GM18498 (cell line): ENCODE measurements at regions not wholly inside any gene's neighbourhood (a gene's known extent, or its start where the extent isn't known, plus 50 kb on each side); places are given as distances from the start of the nearest gene placed in this dataset.
A peak's percentile ranks its signal among the peaks of the same experiment; 100 is the strongest.
"Not testable (repeated sequence)": the region's sequence is repeated elsewhere in the genome, so short reads cannot be mapped to it uniquely, and the experiment has no call there.

ENCODE experiments used
- ATAC-seq: cut with Tn5 transposase; IDR thresholded peaks from one replicate; pipeline ENCODE4 v1.9.1; 2021; ENCODE audit warnings: mild to moderate bottlenecking, moderate library complexity; ENCODE audit not compliant: unreplicated experiment

DNA sequence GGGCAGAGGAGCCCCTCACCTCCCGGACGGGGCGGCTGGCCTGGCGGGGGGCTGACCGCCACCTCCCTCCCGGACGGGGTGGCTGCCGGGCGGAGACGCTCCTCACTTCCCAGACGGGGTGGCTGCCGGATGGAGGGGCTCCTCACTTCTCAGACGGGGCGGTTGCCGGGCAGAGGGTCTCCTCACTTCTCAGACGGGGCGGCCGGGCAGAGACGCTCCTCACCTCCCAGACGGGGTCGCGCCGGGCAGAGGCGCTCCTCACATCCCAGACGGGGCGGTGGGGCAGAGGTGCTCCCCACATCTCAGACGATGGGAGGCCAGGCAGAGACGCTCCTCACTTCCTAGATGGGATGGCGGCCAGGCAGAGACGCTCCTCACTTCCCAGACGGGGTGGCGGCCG lies 1615.9 kb upstream of the C9orf72 start:
- not testable (repeated sequence) for ATAC-seq

- ATAC-seq, result no peak
These were observed 1625.6 kb upstream of the C9orf72 start for GRCh38 chr9:29198861-29199260.

DNA sequence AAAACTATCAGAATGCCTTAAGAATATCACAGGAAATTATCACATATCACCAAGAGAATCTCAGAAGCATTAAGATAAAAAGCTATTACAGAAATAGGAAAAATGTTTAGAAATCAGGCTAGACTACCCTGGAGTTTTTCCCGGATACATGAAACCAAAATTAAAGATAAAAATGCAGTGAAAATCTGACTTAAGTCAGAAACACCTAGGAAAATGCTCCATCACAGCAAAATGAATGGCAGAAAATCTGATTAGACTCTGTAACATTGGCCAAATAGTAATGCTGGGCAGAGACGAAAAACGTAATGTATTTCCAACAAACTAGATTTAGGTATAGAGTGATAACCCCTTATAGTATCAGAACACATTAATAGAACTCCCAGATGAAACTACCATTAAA lies 1626.7 kb upstream of the C9orf72 start:
- ATAC-seq, result no peak

- ATAC-seq, result no peak
These were observed 1627.4 kb upstream of the C9orf72 start for GRCh38 chr9:29200650-29201049.

DNA sequence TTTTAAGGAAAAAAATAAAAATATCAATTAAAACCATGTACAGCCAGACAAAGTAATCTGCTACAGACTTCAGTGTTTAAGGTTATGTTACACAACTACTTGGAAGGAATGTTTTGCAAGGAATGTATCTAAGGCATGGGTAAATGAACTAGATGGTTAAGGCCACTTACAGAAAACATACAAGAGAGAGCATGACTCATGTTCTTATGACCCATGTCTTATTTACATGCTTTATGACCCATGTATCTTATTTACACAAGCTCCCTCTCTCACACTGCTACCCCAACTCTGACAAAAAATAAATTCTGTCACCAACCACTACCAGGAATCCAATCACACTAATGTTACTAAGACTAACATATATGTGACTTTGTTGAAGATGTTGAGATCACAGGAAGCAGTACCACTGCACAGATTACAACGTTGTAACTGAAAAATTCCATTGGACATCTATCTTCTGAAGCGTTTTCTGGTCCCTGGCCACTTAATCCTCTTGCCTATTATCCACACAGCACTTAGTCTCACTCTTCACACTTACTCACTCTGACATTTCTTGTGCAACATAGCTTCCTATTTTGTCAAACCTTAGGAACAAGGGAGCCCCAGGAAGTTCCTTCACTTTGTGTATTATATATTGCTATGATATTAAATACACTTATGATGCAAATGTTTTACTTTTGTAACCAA lies 1630.1 kb upstream of the C9orf72 start:
- ATAC-seq, result no peak

DNA sequence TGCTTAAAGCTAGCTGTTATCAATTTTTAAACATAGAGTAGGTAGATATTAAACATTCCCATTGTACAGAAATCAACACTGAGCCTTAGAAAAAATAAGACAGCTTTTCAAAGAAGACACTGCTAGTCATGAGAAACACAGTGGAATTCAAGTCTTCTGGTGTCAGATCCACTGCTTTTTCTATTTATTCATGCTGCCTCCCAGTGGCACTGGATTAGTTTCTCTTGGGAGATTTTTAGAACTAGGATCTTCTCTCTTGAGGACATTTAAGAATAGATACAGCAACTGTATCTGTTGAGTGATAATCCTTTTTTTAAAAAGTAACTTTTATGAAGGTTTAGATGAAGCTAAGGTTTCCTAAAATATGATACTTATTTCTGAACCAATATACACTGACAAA lies 1635.4 kb upstream of the C9orf72 start:
- ATAC-seq, result no peak

DNA sequence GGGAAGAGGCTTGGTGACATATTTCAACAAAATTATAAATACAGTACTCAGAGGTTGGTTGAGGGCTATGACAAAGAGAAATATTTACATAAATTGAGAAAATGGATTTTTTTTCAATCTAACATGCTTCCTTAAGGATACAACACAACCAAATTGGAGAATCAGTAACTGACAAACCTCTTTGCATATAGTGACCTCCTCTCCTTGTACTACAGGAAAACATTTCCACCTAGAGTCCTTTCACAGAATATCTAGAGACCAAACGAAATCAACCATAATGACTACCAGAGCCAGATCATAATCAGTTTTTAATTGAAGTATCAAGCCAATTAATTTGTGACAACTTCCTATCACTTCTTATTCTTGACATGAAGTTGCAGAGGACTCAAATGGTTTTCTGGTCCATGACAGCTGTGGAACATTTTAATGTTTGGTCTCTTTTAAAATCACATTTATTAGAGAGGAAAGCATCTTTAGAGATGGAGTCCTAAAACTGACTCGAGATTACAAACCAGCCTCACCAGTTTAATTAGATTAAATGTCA lies 1636.5 kb upstream of the C9orf72 start:
- no peak for ATAC-seq

GRCh38 chr9:29211003-29211579 lies 1637.8 kb upstream of the C9orf72 start:
- no peak for ATAC-seq

DNA sequence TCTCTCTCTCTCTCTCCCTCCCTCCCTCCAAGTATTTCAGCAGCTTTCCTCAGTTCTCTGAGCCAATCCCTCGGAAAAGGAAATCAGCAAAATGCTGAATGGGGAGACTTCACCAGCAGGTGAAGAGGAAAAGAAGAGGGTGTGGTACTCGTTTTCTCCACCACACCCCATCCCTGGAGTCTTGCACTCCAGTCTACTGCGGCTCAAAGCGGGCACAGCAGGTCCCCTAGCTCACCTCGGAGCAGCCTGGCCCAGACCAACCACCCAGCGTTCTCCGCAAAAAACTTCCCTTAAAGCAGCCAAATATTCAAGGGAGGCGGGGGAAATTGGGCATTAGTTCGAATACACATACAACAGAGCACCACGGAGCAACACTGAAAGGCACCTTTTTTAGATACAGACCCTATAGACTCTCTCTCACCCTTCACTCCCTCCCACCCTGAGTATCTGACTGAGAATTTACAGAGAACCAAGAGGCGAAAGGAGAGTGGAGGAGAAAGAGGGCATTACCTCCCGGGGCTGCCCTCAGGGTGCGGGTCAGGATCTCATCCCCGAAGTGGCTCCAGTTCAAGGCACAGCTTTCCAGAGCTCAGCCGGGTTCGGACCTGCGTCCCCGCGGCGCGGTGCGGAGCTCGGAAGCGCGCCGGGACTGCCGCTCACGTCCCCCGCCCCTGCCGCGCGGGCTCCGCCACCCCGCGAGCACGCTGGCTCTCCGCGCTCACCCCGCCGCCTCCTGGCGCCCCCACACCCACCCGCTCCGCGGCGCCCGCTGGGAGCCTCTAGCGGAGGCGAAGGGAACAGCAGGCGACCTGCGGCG lies 1638.5 kb upstream of the C9orf72 start:
- peak; percentile 96 for ATAC-seq

DNA sequence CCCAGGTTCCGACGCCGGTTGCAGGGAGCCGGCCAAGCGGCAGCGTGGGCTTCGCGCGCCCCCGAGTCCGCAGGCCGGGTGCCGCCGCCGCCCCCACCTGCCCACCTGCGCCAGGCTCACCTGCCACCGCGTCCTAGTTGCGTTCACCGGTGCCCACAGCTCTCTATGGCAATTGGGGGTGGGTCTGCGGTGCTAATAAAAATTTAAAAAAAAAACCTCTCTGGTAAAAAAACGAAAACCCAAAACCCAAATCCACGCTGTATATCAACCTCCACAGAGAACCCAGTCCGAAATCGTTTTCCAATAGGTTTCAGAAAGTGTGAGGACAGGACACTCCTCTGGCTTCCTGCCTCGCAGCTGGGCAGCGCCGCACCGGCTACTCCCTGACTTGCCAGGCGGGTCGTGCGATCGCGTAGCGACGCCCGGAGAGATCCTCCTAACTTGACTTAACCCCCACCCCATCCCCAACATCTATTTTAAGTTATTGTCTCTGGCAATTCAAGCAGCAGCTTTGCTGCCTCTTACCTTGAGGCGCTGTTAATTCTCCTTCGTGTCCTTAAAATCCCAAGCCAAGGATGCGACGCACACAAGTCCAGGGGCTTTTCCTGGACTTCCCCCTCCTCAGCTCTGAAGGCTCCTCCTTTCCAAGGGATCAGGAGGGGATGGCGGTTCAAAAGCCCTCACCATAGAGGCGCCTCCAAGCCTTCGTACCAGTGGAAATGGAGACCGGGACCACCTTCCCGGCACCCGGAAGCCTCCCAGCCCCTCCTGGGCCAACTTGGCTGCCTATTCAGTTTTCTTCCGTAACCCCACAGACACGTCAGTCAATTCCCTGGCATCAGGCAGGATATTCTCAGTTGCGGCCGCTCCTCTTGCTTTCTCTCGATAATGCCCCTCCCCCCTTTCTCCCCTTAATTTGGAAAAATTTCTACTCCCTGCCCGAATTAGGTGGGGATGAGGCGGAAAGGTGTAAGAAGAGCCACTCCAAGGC lies 1639.4 kb upstream of the C9orf72 start:
- peak; percentile 23 for ATAC-seq

DNA sequence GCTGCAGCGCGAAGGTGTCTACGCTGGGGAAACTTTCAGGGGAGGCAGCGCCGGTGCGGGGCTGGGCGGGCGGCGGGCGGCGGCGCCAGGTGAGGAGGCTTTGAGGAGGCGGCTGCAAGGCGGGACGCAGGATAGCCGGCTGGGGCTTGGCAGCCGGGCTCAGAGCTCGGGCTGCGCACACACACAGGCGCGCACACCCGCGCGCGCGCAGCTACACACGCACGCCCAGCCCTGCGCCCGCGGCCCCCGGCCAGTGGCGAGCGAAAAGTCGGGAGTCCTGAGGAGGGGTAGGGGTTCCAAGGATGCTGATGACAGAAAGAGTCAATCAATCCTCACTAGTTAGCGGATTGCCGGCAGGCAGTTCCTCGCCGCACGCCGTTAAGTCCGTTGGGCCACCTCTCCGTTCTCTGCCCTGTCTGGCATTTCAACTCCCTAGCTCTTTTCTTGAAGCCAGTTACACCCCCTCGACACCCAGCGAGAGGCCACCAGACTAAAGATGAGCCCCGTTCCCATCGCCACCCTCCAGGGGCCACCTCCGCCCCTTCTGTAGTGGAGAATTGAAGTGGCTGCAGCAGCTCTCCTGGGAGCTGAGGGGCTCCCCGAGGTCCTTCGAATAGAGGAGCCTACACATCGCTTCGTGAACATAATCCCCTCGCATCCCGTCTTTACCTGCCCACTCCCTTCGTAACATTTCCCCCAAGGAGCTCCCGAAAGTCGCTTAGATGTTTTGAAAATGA lies 1640.3 kb upstream of the C9orf72 start, which contains the start of gene LINGO2:
TSS of gene LINGO2 (minus strand) at position 185 of the 737 bp plus-strand sequence.
- ATAC-seq, result no peak

DNA sequence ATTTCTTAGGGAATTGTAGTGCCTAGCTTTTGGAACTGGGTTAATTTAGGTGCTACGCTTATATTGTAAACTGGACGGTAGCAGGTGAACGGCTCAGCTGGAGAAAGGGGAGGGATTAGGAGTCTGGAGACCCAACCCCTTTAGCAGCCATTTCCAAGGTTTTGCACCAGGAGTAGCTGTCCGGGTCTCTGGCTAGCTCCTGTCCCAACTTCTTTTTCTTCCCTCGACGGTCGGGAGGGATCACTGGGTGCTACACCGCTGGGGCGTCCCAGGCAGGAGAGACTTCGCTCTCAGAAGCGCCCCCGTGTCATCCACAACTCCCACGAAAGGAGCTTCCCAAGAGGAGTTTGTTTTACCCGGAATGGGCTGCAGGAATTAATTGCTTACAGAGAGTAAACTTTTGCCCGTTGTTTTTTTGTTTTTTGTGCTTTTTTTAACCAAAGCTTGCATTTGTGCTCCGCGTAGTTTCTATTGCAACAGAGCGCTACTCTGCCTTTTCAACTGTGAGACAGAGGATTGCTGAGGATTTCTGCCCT lies 1640.9 kb upstream of the C9orf72 start:
- no peak for ATAC-seq

DNA sequence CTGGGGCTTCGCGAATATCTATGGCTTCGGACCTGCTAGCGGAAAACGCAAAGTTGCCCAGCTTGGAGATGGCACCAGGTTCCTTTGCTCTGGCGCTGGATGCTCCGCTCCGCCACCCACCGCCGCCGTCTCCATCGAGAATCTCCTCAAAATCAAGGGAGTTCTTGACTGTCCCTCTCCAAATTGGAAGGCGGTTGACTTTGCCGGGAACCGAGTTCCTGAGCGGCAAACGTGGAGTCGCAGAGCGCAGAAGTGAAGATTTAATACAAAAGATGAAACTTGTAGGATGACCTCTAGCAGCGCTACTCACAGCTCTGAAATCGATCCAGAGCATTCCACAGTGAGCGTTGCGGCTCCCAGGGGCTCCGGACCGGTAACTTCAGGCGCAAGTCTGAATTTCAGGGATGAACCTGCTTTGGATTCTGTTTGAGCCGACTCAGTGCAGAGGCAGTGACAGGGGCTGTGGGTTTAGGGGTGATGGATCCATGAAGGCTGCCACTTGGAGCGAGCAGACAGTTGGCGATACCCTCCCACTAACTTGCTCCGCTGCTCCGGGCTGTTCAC lies 1641.5 kb upstream of the C9orf72 start:
- ATAC-seq, result no peak

GRCh38 chr9:29217966-29218365 lies 1644.7 kb upstream of the C9orf72 start:
- ATAC-seq, result no peak

DNA sequence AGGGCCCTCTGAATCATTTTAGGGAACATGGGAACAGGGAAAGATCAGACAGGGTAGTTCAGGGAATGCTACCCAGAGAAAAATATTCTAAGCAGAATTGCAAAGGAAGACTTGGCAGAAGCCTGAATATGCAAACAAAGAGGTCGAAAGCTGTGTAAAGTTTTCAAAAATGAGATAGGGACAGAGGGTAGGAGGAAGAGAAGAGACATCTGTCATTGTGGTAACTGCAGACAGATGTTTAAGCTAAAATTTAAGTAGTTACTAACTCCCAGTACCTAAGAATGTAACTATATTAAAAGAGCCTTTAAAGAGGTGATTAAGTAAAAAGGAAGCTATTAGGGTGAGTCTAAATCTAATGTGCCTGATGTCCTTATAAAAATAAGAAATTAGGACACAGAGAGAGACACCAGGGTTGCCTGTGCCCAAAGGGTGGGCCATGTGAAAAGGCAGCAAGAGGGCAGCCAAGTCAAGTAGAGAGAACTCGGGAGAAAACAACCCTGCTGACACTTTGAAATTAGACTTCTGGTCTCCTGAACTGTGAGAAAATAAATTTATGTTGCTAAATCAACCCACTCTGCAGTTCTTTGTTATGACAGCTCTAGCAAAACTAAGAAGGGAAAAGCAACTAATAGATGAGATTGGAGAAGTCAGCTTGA lies 1647.4 kb upstream of the C9orf72 start:
- no peak for ATAC-seq

DNA sequence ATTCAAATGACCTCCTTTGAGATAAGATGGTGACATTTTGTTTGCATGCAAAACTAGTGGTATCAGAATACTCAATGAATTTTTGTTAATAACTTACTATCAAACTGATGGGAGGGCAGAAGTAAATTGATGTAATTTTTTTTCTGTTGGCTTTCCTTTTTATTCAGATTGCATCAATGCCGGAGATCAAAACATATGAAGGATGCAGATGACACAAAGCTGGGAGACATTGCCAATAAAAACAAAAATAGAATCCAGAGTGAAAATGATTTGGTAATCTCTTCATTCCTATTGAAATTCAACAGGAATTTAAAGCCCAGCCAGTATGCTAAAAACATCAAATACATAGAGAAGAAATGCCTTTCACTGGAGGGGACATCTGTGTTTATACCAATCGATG lies 1655.3 kb upstream of the C9orf72 start:
- ATAC-seq, result no peak

GRCh38 chr9:29230931-29231330 lies 1657.7 kb upstream of the C9orf72 start:
- no peak for ATAC-seq

- no peak for ATAC-seq
These were observed 1659.9 kb upstream of the C9orf72 start for GRCh38 chr9:29233193-29233592.

GRCh38 chr9:29241320-29241719 lies 1668.0 kb upstream of the C9orf72 start:
- ATAC-seq, result no peak
